ENCODE measurements at regions not wholly inside any gene's neighbourhood (a gene's known extent, or its start where the extent isn't known, plus 50 kb on each side); places are given as distances from the start of the nearest gene placed in this dataset.

- TF ChIP-seq CTCF (IDR thresholded peaks at IDR 0.05): no peak
- DNase-seq (ENCODE audit: low spot score) (no peak), ATAC-seq (ENCODE audit: low FRiP score) (no peak)
Observed at GRCh38 chr13:85742355-85742754, 56.9 kb downstream of the SLITRK6 start.

GRCh38 chr13:85741017-85741416 lies 58.2 kb downstream of the SLITRK6 start:
- TF ChIP-seq CTCF (IDR thresholded peaks at IDR 0.05): no peak
- DNase-seq (ENCODE audit: low spot score) (no peak), ATAC-seq (ENCODE audit: low FRiP score) (no peak)

- ATAC-seq (ENCODE audit: low FRiP score) (no peak), DNase-seq (ENCODE audit: low spot score) (no peak)
- no peak for TF ChIP-seq CTCF (IDR thresholded peaks at IDR 0.05)
Observed at GRCh38 chr13:85738696-85739320, 60.4 kb downstream of the SLITRK6 start.

DNA sequence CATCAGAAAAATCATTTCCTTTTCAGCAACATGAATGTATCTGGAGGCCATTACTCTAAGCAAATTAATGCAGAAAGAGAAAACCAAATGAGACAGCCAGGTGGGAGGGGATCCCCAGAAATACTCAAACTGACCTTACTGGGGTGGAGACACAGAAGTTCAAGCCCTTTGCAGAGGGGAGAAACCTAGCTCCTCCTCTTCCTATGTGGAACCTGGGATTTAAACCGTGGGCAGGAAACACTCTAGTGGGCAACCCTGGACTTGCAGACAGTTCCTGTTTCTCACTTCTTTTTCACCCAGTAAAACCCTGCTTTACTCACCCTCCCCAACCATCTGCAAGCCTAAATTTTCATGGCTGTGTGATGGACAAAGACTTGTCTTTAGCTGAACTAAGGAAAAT lies 61.3 kb downstream of the SLITRK6 start:
- DNase-seq (ENCODE audit: low spot score): no peak
- no peak for TF ChIP-seq CTCF (IDR thresholded peaks at IDR 0.05)
- no peak for ATAC-seq (ENCODE audit: low FRiP score)

DNA sequence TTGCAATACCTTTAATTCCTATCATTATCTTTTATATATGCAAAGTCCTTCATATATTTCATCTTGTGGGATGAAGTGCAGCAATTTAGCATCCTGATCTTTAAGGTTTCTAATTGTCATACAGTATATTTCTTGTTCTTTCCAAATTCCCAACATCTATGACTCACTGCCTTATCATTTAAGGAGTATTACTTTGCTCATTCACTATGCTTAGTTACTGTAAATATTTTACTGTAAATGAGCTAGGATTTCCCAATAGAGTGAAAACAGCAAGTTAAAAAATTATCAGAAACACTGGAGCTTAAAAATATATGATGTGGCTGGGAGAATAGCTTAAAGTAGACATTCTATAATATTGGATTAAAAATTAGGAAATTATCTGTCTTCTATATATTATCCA lies 69.9 kb downstream of the SLITRK6 start:
- DNase-seq (ENCODE audit: low spot score): no peak
- no peak for TF ChIP-seq CTCF (IDR thresholded peaks at IDR 0.05)
- no peak for ATAC-seq (ENCODE audit: low FRiP score)

- DNase-seq (ENCODE audit: low spot score) (no peak), ATAC-seq (ENCODE audit: low FRiP score) (no peak)
- TF ChIP-seq CTCF (IDR thresholded peaks at IDR 0.05): no peak
Observed at GRCh38 chr13:85728811-85729210, 70.4 kb downstream of the SLITRK6 start.

DNA sequence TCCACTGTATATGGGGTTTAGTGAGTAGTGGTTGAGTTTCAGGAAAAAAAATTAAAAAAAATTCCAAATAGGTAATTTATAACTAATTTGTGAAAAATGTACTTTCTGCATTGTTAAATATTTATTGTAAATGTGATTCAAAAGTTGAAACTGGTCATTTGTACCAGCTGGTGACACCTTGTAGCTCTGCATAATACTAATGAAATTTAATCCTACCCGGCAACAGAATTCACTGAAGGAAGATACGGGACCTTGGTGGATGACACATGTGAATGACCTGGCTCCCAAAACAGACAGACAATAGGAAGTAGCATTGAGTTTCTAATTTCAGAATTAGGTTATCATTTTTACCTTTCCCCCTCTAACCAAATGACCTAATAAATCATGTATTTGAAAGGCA lies 73.8 kb downstream of the SLITRK6 start:
- ATAC-seq (ENCODE audit: low FRiP score) (no peak), DNase-seq (ENCODE audit: low spot score) (no peak)
- TF ChIP-seq CTCF (IDR thresholded peaks at IDR 0.05): no peak

Data from omental fat pad (tissue), 3 donors.